Ovary (tissue), 7 donors: ENCODE measurements at regions not wholly inside any gene's neighbourhood (a gene's known extent, or its start where the extent isn't known, plus 50 kb on each side); places are given as distances from the start of the nearest gene placed in this dataset.

Experiments
- DNase-seq, 5 donors: peaks; one replicate each; pipeline ENCODE4 v3.0.0-alpha.2; 2019 to 2020
- H3K27ac ChIP-seq, 2 donors: fragments of 200-600 bp; one replicate each; pipeline versions ENCODE4 v1.5.1 to v1.8.0; 2019 to 2022
- H3K27me3 ChIP-seq: fragments of 200-600 bp; one replicate; pipeline ENCODE4 v1.8.0; 2022
- H3K36me3 ChIP-seq: fragments of 200-600 bp; sonication (generic); one replicate; pipeline ENCODE4 v1.5.1; 2019
- H3K4me1 ChIP-seq: one replicate; pipeline ENCODE4 v1.8.1; 2013; ENCODE audit warnings: mild to moderate bottlenecking, moderate library complexity; ENCODE audit not compliant: insufficient read depth
- H3K4me3 ChIP-seq: fragments of 200-600 bp; sonication (generic); one replicate; pipeline ENCODE4 v1.5.1; 2017
- H3K9me3 ChIP-seq, 2 donors: fragments of 200-600 bp in 1 of 2; sonication (generic) in 1 of 2; one replicate each; pipeline versions ENCODE4 v1.5.1 to v1.8.1; 2013 to 2019; ENCODE audit warnings: mild to moderate bottlenecking in 1 of 2, moderate library complexity in 1 of 2
- CTCF ChIP-seq, 3 donors: fragments of 450-650 bp in 2 of 3; fragments of 200-600 bp in 1 of 3; IDR thresholded peaks; one replicate each; pipeline versions ENCODE4 v1.5.1 to v1.8.0; 2016 to 2022; ENCODE audit warnings: antibody characterized with exemption in 3 of 3, mild to moderate bottlenecking in 1 of 3
- EP300 ChIP-seq: sonication (generic); formaldehyde crosslinking; IDR thresholded peaks from one replicate; pipeline ENCODE4 v1.6.1; 2017; ENCODE audit warnings: antibody characterized with exemption
- POLR2A ChIP-seq: fragments of 450-650 bp; IDR thresholded peaks from one replicate; pipeline ENCODE4 v1.6.1; 2017; ENCODE audit warnings: antibody characterized with exemption, mild to moderate bottlenecking, moderate library complexity
- WGBS, 3 donors: extraction: QIAGEN DNeasy Blood & Tissue Kit in 1 of 3; methylation state at CpG; one replicate each; pipeline versions ENCODE4 v1.1.5 to v1.1.7; 2013 to 2017; 5-methylcytosine and 5-hydroxymethylcytosine counted together
- intact Hi-C, 4 donors: fragments of 100-400 bp; cut with DNase I; formaldehyde crosslinking; loops; one replicate each; pipeline versions ENCODE4 v1.11.0 to v1.15.1; 2022 to 2023
- donor health status: DM: no; HTN: no; CAD: no; lungs with moderate emphysema.
- donor health status: DM: no; HTN: no; CAD: no.
- donor health status: Bipolar disorder and iron deficiency.
- donor health status: DM: no; HTN: no; CAD: no.
- donor health status: DM: yes; HTN: yes; CAD: no.

- TF ChIP-seq CTCF (IDR thresholded peaks at IDR 0.05) = no peak
- TF ChIP-seq EP300 = no peak
- no peak for TF ChIP-seq POLR2A
- no peaks in the 10 kb centered on the region for H3K9me3 ChIP-seq
These were observed 230.3 kb downstream of the ETS1 start for GRCh38 chr11:128357073-128357472.

DNA sequence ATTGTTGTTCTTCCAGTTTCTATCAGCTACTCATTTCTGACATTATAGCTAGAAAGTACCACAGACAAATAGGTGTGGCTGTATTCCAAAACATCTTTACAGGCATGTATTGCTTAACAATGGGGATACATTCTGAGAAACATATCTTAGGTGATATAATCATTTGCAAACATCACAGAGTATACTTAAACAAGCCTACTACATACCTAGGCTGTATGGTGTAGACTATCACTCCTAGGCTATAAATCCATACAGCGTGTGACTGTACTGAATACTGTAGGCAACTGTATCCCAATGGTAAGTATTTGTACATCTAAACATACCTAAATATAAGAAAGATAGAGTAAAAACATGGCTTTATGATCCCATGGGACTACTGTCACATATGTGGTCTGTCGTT lies 231.8 kb downstream of the ETS1 start:
- Histone ChIP-seq H3K4me3 (no peak overlapping the region), H3K27ac (no peak overlapping the region), H3K9me3 (no peaks in the 10 kb centered on the region), H3K4me1 (peaks cover 2% of the 10 kb centered on the region), H3K36me3 (no peaks in the 10 kb centered on the region), H3K27me3 (no peaks in the 10 kb centered on the region)
- TF ChIP-seq EP300 = no peak
- no peak for TF ChIP-seq POLR2A
- no peak for TF ChIP-seq CTCF (IDR thresholded peaks at IDR 0.05)
- DNase-seq = no peak
- 96 to 98% (median 96%) methylated on average over 2 of the region's 2 CpGs for WGBS, 3 donors
- intact Hi-C loops = no loop called here

More at GRCh38 chr11:128357073-128357472, 230.3 kb downstream of the ETS1 start:
- DNase-seq = no peak
- H3K36me3 ChIP-seq = no peaks in the 10 kb centered on the region
- H3K4me1 ChIP-seq = peaks cover 2% of the 10 kb centered on the region
- no peaks in the 10 kb centered on the region for H3K27me3 ChIP-seq
- intact Hi-C loops = no loop called here
- no peak overlapping the region for H3K27ac ChIP-seq
- H3K4me3 ChIP-seq = no peak overlapping the region
- WGBS, 3 donors = 4 to 15% (median 8%) methylated on average over 5 of the region's 5 CpGs

GRCh38 chr11:128354476-128354875 lies 232.9 kb downstream of the ETS1 start:
- intact Hi-C loops = no loop called here
- Histone ChIP-seq H3K27me3 (no peaks in the 10 kb centered on the region), H3K27ac (no peak overlapping the region), H3K4me3 (no peak overlapping the region), H3K36me3 (no peaks in the 10 kb centered on the region), H3K4me1 (peaks cover 2% of the 10 kb centered on the region), H3K9me3 (no peaks in the 10 kb centered on the region)
- WGBS, 3 donors = 65 to 85% (median 84%) methylated on average over 2 of the region's 2 CpGs
- no peak for DNase-seq
- TF ChIP-seq EP300 (no peak), CTCF (IDR thresholded peaks at IDR 0.05) (no peak), POLR2A (no peak)

- H3K36me3 ChIP-seq = no peaks in the 10 kb centered on the region
- H3K4me1 ChIP-seq = no peaks in the 10 kb centered on the region
- 80 to 86% (median 81%) methylated on average over 6 of the region's 6 CpGs for WGBS, 3 donors
- no peak overlapping the region for H3K27ac ChIP-seq
- no peaks in the 10 kb centered on the region for H3K9me3 ChIP-seq
- no peak overlapping the region for H3K4me3 ChIP-seq
- H3K27me3 ChIP-seq = no peaks in the 10 kb centered on the region
- intact Hi-C loops = no loop called here
- TF ChIP-seq EP300 (no peak), CTCF (IDR thresholded peaks at IDR 0.05) (no peak), POLR2A (no peak)
- DNase-seq = no peak
These were observed 236.2 kb downstream of the ETS1 start for GRCh38 chr11:128351168-128351567.
